Kidney epithelial cell (primary cell): ENCODE measurements at regions not wholly inside any gene's neighbourhood (a gene's known extent, or its start where the extent isn't known, plus 50 kb on each side); places are given as distances from the start of the nearest gene placed in this dataset.
"Not testable (repeated sequence)": the region's sequence is repeated elsewhere in the genome, so short reads cannot be mapped to it uniquely, and the experiment has no call there.

Source experiments
- DNase-seq: peaks from one replicate; pipeline ENCODE4 v3.0.0-alpha.2; 2010; ENCODE audit warnings: low read depth
- H3K27me3 ChIP-seq: 2 replicates; pipeline ENCODE4 v1.6.0; 2011; ENCODE audit warnings: low read length; ENCODE audit not compliant: control insufficient read depth, insufficient read depth
- H3K36me3 ChIP-seq: 2 replicates; pipeline ENCODE4 v1.5.1; 2011; ENCODE audit warnings: low read length; ENCODE audit not compliant: control insufficient read depth, insufficient read depth
- H3K4me3 ChIP-seq: 2 replicates; pipeline ENCODE4 v1.5.1; 2011; ENCODE audit warnings: low read depth, mild to moderate bottlenecking, control low read depth, low read length
- TF ChIP-seq, protein P1 (sequence below): IDR thresholded peaks from 2 replicates; pipeline ENCODE4 v1.5.1; 2011; ENCODE audit warnings: mild to moderate bottlenecking, moderate library complexity, low read length, control low read depth, inconsistent platforms; ENCODE audit not compliant: insufficient read depth, poor library complexity, severe bottlenecking

DNA sequence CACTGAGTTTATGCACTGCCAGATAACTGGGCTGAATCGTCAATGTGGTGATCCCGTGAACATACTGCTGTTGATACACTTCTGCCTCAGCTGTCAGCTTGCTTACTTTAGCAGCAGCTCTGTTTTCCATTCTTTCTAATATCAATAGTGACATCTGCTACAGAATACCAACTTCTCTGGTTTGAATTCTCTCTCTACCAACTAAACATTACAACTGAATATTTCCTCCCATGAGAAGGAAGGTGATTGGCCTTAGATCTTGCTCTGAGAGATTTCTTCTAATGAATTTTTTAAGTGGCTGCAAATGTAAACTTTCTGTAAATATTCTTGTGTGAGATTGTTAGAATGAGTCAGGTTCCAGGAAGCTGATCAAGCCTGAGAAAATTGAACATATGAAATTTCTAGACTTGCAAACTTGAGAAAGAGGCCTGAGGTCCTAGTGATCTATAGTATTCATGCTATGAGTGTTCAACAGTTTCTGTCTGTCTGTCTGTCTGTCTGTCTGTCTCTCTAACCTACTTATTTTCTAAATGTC lies 205.5 kb upstream of the CDKN2B start:
- no peaks in the 10 kb centered on the region for H3K36me3 ChIP-seq
- H3K27me3 ChIP-seq = no peaks in the 10 kb centered on the region
- no peak overlapping the region for H3K4me3 ChIP-seq
- DNase-seq = no peak
- TF ChIP-seq, protein P1, sequence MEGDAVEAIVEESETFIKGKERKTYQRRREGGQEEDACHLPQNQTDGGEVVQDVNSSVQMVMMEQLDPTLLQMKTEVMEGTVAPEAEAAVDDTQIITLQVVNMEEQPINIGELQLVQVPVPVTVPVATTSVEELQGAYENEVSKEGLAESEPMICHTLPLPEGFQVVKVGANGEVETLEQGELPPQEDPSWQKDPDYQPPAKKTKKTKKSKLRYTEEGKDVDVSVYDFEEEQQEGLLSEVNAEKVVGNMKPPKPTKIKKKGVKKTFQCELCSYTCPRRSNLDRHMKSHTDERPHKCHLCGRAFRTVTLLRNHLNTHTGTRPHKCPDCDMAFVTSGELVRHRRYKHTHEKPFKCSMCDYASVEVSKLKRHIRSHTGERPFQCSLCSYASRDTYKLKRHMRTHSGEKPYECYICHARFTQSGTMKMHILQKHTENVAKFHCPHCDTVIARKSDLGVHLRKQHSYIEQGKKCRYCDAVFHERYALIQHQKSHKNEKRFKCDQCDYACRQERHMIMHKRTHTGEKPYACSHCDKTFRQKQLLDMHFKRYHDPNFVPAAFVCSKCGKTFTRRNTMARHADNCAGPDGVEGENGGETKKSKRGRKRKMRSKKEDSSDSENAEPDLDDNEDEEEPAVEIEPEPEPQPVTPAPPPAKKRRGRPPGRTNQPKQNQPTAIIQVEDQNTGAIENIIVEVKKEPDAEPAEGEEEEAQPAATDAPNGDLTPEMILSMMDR = no peak

DNA sequence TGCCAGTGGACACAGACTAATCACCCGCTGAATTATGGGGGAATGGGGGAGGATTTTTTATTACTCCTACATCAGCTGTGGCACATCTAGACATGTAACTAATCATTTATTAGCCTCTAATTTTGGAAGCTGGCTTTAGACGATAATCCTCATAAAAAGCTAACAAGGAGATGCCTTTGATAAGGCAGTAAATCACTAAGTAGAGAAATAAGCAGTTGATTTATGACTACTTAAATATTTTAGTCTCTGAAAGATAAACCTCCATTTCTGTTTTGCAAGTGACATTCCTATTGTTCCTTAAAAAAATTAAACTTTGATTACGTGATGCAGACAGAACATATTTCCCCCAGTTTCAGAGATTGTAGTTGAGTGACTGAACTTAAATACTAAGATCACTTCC lies 206.4 kb upstream of the CDKN2B start:
- DNase-seq = no peak
- TF ChIP-seq, protein P1 = no peak
- Histone ChIP-seq H3K4me3 (no peak overlapping the region), H3K36me3 (no peaks in the 10 kb centered on the region), H3K27me3 (no peaks in the 10 kb centered on the region)

DNA sequence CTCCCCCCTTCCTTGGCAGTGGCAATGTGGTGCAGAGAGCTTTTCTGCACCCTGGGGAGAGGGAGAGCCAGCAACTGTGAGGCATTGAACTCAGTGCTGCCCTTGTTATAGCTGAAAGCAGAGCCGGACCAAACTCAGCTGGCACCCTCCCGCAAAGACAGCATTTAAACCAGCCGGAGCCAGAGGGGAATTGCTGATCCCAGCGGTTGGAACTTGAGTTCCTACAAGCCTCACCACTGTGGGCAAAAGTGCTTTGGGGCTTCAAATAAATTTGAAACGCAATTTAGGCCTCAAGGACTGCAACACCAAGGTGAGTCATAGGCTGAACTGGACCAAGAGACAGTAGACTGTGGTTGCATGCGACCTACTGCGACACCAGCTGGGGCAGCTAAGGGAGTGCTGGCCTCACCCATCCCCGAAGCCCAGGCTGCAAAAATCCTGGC lies 207.6 kb upstream of the CDKN2B start:
- no peak for DNase-seq
- TF ChIP-seq, protein P1 = no peak
- H3K27me3 ChIP-seq = no peaks in the 10 kb centered on the region
- no peaks in the 10 kb centered on the region for H3K36me3 ChIP-seq
- H3K4me3 ChIP-seq = no peak overlapping the region

DNA sequence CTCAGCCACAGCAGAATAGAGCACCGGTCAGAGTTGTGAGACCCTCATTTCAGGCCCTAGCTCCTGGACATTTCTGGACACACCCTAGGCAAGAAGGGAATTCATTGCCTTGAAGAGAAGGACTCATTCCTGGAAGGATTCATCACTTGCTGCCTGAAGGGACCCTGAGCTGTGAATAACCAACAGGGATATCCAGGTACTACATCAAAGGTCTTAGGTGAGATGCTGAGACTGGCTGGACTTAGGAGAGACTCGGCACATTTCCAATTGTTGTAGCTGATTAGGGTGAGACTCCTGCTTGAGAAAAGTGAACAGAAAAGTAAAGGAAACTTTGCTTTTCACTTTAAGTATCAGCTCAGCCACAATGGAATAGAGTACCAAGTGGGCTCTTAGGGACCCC lies 208.1 kb upstream of the CDKN2B start:
- Histone ChIP-seq H3K36me3 (no peaks in the 10 kb centered on the region), H3K4me3 (no peak overlapping the region), H3K27me3 (no peaks in the 10 kb centered on the region)
- no peak for DNase-seq
- TF ChIP-seq, protein P1 = no peak

DNA sequence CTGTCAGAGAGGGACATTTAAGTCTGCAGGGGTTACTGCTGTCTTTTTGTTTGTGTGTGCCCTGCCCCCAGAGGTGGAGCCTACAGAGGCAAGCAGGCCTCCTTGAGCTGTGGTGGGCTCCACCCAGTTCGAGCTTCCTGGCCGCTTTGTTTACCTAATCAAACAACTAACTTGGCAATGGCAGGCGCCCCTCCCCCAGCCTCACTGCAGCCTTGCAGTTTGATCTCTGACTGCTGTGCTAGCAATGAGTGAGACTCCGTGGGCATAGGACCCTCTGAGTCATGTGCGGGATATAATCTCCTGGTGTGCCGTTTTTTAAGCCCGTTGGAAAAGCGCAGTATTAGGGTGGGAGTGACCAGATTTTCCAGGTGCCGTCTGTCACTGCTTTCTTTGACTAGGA lies 216.8 kb upstream of the CDKN2B start:
- DNase-seq, H3K4me3 ChIP-seq, H3K27me3 ChIP-seq, H3K36me3 ChIP-seq: not testable (repeated sequence)

DNA sequence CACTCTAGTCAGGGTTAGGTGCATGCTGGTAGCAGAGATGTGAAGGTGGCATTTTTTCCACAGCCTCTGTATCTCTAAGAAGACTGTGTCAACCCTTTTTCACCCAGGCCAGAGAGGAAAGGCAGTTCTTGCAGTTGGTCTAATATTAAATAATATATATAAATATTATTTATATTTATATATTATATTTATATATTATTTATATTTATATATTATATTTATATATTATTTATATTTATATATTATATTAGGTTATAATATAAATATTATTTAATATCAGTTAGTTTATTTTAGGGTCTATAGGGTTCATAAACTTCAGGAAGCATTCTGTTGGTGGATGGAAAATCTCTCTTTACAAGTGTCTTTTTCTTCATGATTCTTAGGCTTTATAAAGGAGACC lies 218.6 kb upstream of the DMRTA1 start:
- TF ChIP-seq, protein P1 = no peak
- DNase-seq = no peak
- no peak overlapping the region for H3K4me3 ChIP-seq

More for the DNA sequence above, 218.6 kb upstream of the DMRTA1 start:
- no peaks in the 10 kb centered on the region for H3K36me3 ChIP-seq
- no peaks in the 10 kb centered on the region for H3K27me3 ChIP-seq
